Gastrocnemius medialis (tissue), 4 donors: ENCODE measurements at regions not wholly inside any gene's neighbourhood (a gene's known extent, or its start where the extent isn't known, plus 50 kb on each side); places are given as distances from the start of the nearest gene placed in this dataset.

Source experiments
- POLR2A ChIP-seq, 2 donors: fragments of 450-650 bp; IDR thresholded peaks; one replicate each; pipeline ENCODE4 v1.6.1; 2017; ENCODE audit warnings: antibody characterized with exemption in 2 of 2, mild to moderate bottlenecking in 2 of 2, moderate library complexity in 2 of 2
- TF ChIP-seq, protein P1 (sequence below), 5 experiments: fragments of 450-650 bp in 3 of 5; fragments of 200-600 bp in 2 of 5; sonication (generic) in 2 of 5; IDR thresholded peaks in 4 of 5; conservative IDR thresholded peaks in 1 of 5; 1 replicate in 4 of 5; 2 replicates in 1 of 5; pipeline ENCODE4 v1.5.1; 2016 to 2019; ENCODE audit warnings: antibody characterized with exemption in 5 of 5, mild to moderate bottlenecking in 3 of 5, moderate library complexity in 3 of 5

- TF ChIP-seq, protein P1, sequence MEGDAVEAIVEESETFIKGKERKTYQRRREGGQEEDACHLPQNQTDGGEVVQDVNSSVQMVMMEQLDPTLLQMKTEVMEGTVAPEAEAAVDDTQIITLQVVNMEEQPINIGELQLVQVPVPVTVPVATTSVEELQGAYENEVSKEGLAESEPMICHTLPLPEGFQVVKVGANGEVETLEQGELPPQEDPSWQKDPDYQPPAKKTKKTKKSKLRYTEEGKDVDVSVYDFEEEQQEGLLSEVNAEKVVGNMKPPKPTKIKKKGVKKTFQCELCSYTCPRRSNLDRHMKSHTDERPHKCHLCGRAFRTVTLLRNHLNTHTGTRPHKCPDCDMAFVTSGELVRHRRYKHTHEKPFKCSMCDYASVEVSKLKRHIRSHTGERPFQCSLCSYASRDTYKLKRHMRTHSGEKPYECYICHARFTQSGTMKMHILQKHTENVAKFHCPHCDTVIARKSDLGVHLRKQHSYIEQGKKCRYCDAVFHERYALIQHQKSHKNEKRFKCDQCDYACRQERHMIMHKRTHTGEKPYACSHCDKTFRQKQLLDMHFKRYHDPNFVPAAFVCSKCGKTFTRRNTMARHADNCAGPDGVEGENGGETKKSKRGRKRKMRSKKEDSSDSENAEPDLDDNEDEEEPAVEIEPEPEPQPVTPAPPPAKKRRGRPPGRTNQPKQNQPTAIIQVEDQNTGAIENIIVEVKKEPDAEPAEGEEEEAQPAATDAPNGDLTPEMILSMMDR (IDR thresholded peaks at IDR 0.05 in 4 of 5, conservative IDR thresholded peaks at IDR 0.05 in 1 of 5) = no peak
- TF ChIP-seq POLR2A (IDR thresholded peaks at IDR 0.05) = no peak
Measured at GRCh38 chr3:18795078-18795477, 353.2 kb upstream of the KCNH8 start.
